Posterior vena cava (tissue), 2 donors: ENCODE measurements at regions not wholly inside any gene's neighbourhood (a gene's known extent, or its start where the extent isn't known, plus 50 kb on each side); places are given as distances from the start of the nearest gene placed in this dataset.
"Not testable (repeated sequence)": the region's sequence is repeated elsewhere in the genome, so short reads cannot be mapped to it uniquely, and the experiment has no call there.

Experiments used
- DNase-seq: peaks from one replicate; pipeline ENCODE4 v3.0.0-alpha.2; 2020; ENCODE audit warnings: low spot score
- intact Hi-C, 2 donors: fragments of 100-400 bp; cut with DNase I; formaldehyde crosslinking; loops; one replicate each; pipeline versions ENCODE4 v1.14.1 to v1.14.2; 2022 to 2023
- donor health status: DM: yes; HTN: yes; CAD: no.
- donor health status: DM: yes; HTN: yes; CAD: no.

- intact Hi-C loops, result no loop called here
Measured at GRCh38 chr2:150669492-150669891, 182.0 kb upstream of the RND3 start.

GRCh38 chr2:150667039-150667438 lies 179.6 kb upstream of the RND3 start:
- intact Hi-C loops, DNase-seq: not testable (repeated sequence)

More at GRCh38 chr2:150669492-150669891, 182.0 kb upstream of the RND3 start:
- DNase-seq, result no peak

- no peak for DNase-seq
- intact Hi-C loops, result no loop called here
Measured at GRCh38 chr2:150663143-150663542, 175.7 kb upstream of the RND3 start.

- no peak for DNase-seq
- intact Hi-C loops, result loop anchor here in 1 of 2 donors (10.0 kb wide), 1 partner anchor 1261 kb away; no protein-coding TSS in a partner anchor
Measured at GRCh38 chr2:150656002-150656401, 168.5 kb upstream of the RND3 start.

- DNase-seq, result no peak
- intact Hi-C loops, result loop anchor here in 1 of 2 donors (10.0 kb wide), 1 partner anchor 1259 kb away; no protein-coding TSS in a partner anchor
Measured at GRCh38 chr2:150653351-150653750, 165.9 kb upstream of the RND3 start.

GRCh38 chr2:150647943-150648342 lies 160.5 kb upstream of the RND3 start:
- no peak for DNase-seq
- intact Hi-C loops, result no loop called here

GRCh38 chr2:150646746-150647145 lies 159.3 kb upstream of the RND3 start:
- no peak for DNase-seq
- intact Hi-C loops, result no loop called here

GRCh38 chr2:150644298-150645067 lies 157.0 kb upstream of the RND3 start:
- no peak for DNase-seq
- intact Hi-C loops, result no loop called here

- no peak for DNase-seq
- intact Hi-C loops, result no loop called here
Measured at GRCh38 chr2:150643114-150643725, 155.8 kb upstream of the RND3 start.

GRCh38 chr2:150640039-150640438 lies 152.6 kb upstream of the RND3 start:
- intact Hi-C loops, result no loop called here
- no peak for DNase-seq

GRCh38 chr2:150639383-150639782 lies 151.9 kb upstream of the RND3 start:
- no peak for DNase-seq
- intact Hi-C loops, result loop anchor here in 1 of 2 donors (10.0 kb wide), 1 partner anchor 85 kb away; no protein-coding TSS in a partner anchor

GRCh38 chr2:150631236-150631821 lies 143.9 kb upstream of the RND3 start:
- no peak for DNase-seq
- intact Hi-C loops, result loop anchor here in 1 of 2 donors (10.0 kb wide), 1 partner anchor 93 kb away; no protein-coding TSS in a partner anchor

GRCh38 chr2:150630587-150631235 lies 143.2 kb upstream of the RND3 start:
- intact Hi-C loops, result loop anchor here in 1 of 2 donors (10.0 kb wide), 1 partner anchor 94 kb away; no protein-coding TSS in a partner anchor
- no peak for DNase-seq

GRCh38 chr2:150627526-150627925 lies 140.1 kb upstream of the RND3 start:
- intact Hi-C loops, result no loop called here
- no peak for DNase-seq

- intact Hi-C loops, result no loop called here
- no peak for DNase-seq
Measured at GRCh38 chr2:150626934-150627411, 139.5 kb upstream of the RND3 start.

GRCh38 chr2:150625741-150626140 lies 138.3 kb upstream of the RND3 start:
- intact Hi-C loops, result no loop called here
- no peak for DNase-seq

- intact Hi-C loops, result no loop called here
Measured at GRCh38 chr2:150625303-150625702, 137.8 kb upstream of the RND3 start.

GRCh38 chr2:150624001-150624401 lies 136.5 kb upstream of the RND3 start:
- intact Hi-C loops, result no loop called here

More at GRCh38 chr2:150625303-150625702, 137.8 kb upstream of the RND3 start:
- DNase-seq, result no peak

GRCh38 chr2:150621526-150622213 lies 134.2 kb upstream of the RND3 start:
- DNase-seq, result no peak
- intact Hi-C loops, result no loop called here

More at GRCh38 chr2:150624001-150624401, 136.5 kb upstream of the RND3 start:
- DNase-seq, result no peak
